ENCODE measurements at regions not wholly inside any gene's neighbourhood (a gene's known extent, or its start where the extent isn't known, plus 50 kb on each side); places are given as distances from the start of the nearest gene placed in this dataset.

GRCh38 chr4:181173046-181173445, 1070.2 kb upstream of the TENM3 start:
- Histone ChIP-seq H3K27ac (ENCODE audit: low read depth in 2 of 2, low read length in 2 of 2) (no peak overlapping the region), H3K9me3 (ENCODE audit: control insufficient read depth in 2 of 3, insufficient read depth in 1 of 3, low read length in 3 of 3) (no peaks in the 10 kb centered on the region), H3K9ac (ENCODE audit: low read length in 3 of 3) (no peak overlapping the region), H3K4me1 (ENCODE audit: control insufficient read depth in 2 of 3, insufficient read depth in 2 of 3, low read depth in 1 of 3, low read length in 3 of 3) (no peaks in the 10 kb centered on the region), H3K4me3 (ENCODE audit: low read length in 3 of 3) (no peak overlapping the region), H3K27me3 (ENCODE audit: control insufficient read depth, insufficient read depth, low read length) (no peaks in the 10 kb centered on the region), H3K36me3 (ENCODE audit: control insufficient read depth in 2 of 3, insufficient read depth in 3 of 3, low read length in 3 of 3) (no peaks in the 10 kb centered on the region)
- TF ChIP-seq CTCF (IDR thresholded peaks at IDR 0.05; ENCODE audit: borderline replicate concordance, extremely low read depth, insufficient read depth) = no peak
- FAIRE-seq = no peak
- intact Hi-C loops (cut with DNase I) = no loop called here
- DNase-seq = no peak

GRCh38 chr4:181176306-181176705, 1066.9 kb upstream of the TENM3 start:
- no peak overlapping the region for H3K9ac ChIP-seq (ENCODE audit: low read length in 3 of 3)
- H3K9me3 ChIP-seq (ENCODE audit: control insufficient read depth in 2 of 3, insufficient read depth in 1 of 3, low read length in 3 of 3) = no peaks in the 10 kb centered on the region
- intact Hi-C loops (cut with DNase I) = no loop called here
- no peak overlapping the region for H3K27ac ChIP-seq (ENCODE audit: low read depth in 2 of 2, low read length in 2 of 2)
- H3K4me1 ChIP-seq (ENCODE audit: control insufficient read depth in 2 of 3, insufficient read depth in 2 of 3, low read depth in 1 of 3, low read length in 3 of 3) = no peaks in the 10 kb centered on the region
- FAIRE-seq (no peak), DNase-seq (no peak)
- no peak overlapping the region for H3K4me3 ChIP-seq (ENCODE audit: low read length in 3 of 3)
- no peaks in the 10 kb centered on the region for H3K36me3 ChIP-seq (ENCODE audit: control insufficient read depth in 2 of 3, insufficient read depth in 3 of 3, low read length in 3 of 3)
- no peak for TF ChIP-seq CTCF (IDR thresholded peaks at IDR 0.05; ENCODE audit: borderline replicate concordance, extremely low read depth, insufficient read depth)
- H3K27me3 ChIP-seq (ENCODE audit: control insufficient read depth, insufficient read depth, low read length) = no peaks in the 10 kb centered on the region

- Histone ChIP-seq H3K4me3 (ENCODE audit: low read length in 3 of 3) (no peak overlapping the region), H3K27ac (ENCODE audit: low read depth in 2 of 2, low read length in 2 of 2) (no peak overlapping the region), H3K27me3 (ENCODE audit: control insufficient read depth, insufficient read depth, low read length) (no peaks in the 10 kb centered on the region), H3K36me3 (ENCODE audit: control insufficient read depth in 2 of 3, insufficient read depth in 3 of 3, low read length in 3 of 3) (no peaks in the 10 kb centered on the region), H3K4me1 (ENCODE audit: control insufficient read depth in 2 of 3, insufficient read depth in 2 of 3, low read depth in 1 of 3, low read length in 3 of 3) (no peaks in the 10 kb centered on the region), H3K9ac (ENCODE audit: low read length in 3 of 3) (no peak overlapping the region), H3K9me3 (ENCODE audit: control insufficient read depth in 2 of 3, insufficient read depth in 1 of 3, low read length in 3 of 3) (no peaks in the 10 kb centered on the region)
- FAIRE-seq (no peak), DNase-seq (no peak)
- intact Hi-C loops (cut with DNase I) = no loop called here
- no peak for TF ChIP-seq CTCF (IDR thresholded peaks at IDR 0.05; ENCODE audit: borderline replicate concordance, extremely low read depth, insufficient read depth)
Measured at GRCh38 chr4:181181331-181181730, 1061.9 kb upstream of the TENM3 start.

- H3K36me3 ChIP-seq (ENCODE audit: control insufficient read depth in 2 of 3, insufficient read depth in 3 of 3, low read length in 3 of 3) = no peaks in the 10 kb centered on the region
- no peak overlapping the region for H3K4me3 ChIP-seq (ENCODE audit: low read length in 3 of 3)
- no peak overlapping the region for H3K27ac ChIP-seq (ENCODE audit: low read depth in 2 of 2, low read length in 2 of 2)
- FAIRE-seq (no peak), DNase-seq (no peak)
- H3K27me3 ChIP-seq (ENCODE audit: control insufficient read depth, insufficient read depth, low read length) = no peaks in the 10 kb centered on the region
- H3K9me3 ChIP-seq (ENCODE audit: control insufficient read depth in 2 of 3, insufficient read depth in 1 of 3, low read length in 3 of 3) = no peaks in the 10 kb centered on the region
- TF ChIP-seq CTCF (IDR thresholded peaks at IDR 0.05; ENCODE audit: borderline replicate concordance, extremely low read depth, insufficient read depth) = no peak
- intact Hi-C loops (cut with DNase I) = no loop called here
- H3K9ac ChIP-seq (ENCODE audit: low read length in 3 of 3) = no peak overlapping the region
- no peaks in the 10 kb centered on the region for H3K4me1 ChIP-seq (ENCODE audit: control insufficient read depth in 2 of 3, insufficient read depth in 2 of 3, low read depth in 1 of 3, low read length in 3 of 3)
Measured at GRCh38 chr4:181189751-181190150, 1053.5 kb upstream of the TENM3 start.

All from kidney (tissue), 13 donors.